NCI-H1092 treated with DMSO at 0.1 percent for 48 hours (cell line): ENCODE measurements at regions not wholly inside any gene's neighbourhood (a gene's known extent, or its start where the extent isn't known, plus 50 kb on each side); places are given as distances from the start of the nearest gene placed in this dataset.

Experiments used
- DNase-seq: peaks from one replicate; lab custom pipeline; 2025; lab: John Stamatoyannopoulos, UW

DNA sequence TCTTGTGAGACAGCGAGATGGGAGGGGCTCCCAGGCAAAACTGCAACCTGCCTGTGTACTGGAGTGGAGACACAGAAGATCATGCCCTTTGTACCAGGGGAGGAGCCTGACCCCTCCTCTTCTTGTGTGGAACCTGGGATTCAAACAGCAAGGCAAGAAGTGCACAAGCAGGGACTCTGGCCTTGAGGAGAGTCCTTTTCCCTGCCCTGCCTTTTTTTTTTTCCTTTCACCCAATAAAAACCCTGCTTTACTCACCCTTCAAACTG, 251.8 kb upstream of the OPRM1 start:
- DNase-seq = no peak

- DNase-seq = no peak
Measured at GRCh38 chr6:153781306-153781705, 257.7 kb upstream of the OPRM1 start.

GRCh38 chr6:153780011-153780410, 259.0 kb upstream of the OPRM1 start:
- no peak for DNase-seq

GRCh38 chr6:153778216-153778615, 260.8 kb upstream of the OPRM1 start:
- DNase-seq = no peak

DNA sequence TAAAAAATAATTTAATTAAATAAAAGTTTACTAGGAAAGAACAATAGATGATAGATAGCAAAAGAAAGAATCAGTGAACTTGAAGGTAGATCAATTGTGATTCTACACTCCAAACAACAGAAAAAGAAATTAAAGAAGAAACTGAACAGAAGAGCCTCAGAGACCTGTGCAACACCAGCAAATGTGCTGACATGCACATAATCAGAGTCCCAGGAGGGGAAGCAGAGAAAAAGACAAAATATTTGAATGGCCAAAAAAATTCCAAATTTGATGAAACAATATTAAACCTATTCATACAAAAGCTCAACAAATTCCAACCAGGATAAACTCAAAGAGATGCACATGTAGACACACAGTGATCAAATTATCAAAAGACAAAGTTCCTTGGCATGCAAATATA, 267.5 kb upstream of the OPRM1 start:
- DNase-seq = no peak

- DNase-seq = no peak
Measured at GRCh38 chr6:153767127-153767526, 271.9 kb upstream of the OPRM1 start.

DNA sequence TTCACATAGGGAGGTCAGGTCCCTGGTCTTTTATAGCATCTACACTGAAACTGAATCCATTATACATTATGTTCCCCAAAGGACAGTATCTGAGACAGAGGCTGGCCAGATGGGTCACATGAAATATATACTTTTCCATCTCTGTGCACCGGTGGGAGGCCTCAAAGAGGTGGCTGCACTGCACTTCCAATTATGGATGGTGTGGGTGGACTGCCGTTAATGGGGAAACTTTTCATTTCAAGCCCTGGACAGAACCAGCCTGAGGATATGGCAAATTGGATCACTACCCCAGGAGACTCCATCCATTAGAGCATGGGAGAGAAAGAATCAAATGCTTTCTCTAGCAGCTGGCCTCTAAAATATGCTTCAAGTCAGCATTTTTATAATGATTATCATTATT, 280.5 kb upstream of the OPRM1 start:
- no peak for DNase-seq

- DNase-seq = no peak
Measured at GRCh38 chr6:153735761-153736160, 303.3 kb upstream of the OPRM1 start.

DNA sequence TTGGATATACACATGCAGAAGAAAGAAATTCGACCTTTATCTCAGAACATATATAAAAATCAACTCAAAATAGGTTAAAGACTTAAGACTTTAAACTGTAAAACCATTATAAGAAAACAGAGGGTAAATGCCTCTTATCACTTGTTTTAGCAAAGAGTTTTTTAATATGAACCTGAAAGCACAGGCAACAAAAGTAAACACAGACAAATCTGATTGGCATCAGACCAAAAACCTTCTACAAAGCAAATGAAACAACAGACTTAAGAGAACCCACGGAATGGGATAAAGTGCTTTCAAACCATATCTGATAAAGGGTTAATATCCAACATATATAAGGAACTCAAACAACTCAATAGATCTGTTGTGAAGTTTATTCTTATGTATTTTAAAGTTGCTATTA, 309.9 kb upstream of the OPRM1 start:
- no peak for DNase-seq

DNA sequence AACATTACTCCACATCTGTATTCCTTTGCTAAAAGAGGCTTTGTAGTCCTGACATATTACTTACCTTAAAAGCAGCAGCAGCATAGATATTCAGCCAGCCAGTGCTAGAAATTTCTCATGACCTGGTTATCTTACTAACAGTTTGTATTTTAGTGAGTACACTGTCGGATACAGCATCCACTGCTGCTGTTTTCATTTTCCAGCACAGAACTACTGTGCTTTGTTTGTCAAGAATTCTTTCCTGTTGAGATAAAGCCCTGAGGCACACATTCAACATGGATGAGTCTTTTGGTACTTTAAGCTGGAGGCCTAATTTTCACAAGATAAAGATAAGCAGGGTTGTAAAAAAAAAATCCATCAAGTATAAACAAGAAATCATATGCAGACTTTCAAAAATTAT, 311.2 kb upstream of the OPRM1 start:
- no peak for DNase-seq

GRCh38 chr6:153725456-153725855, 313.6 kb upstream of the OPRM1 start:
- no peak for DNase-seq

- no peak for DNase-seq
Measured at GRCh38 chr6:153720732-153721131, 318.3 kb upstream of the OPRM1 start.

GRCh38 chr6:153705429-153705828, 333.6 kb upstream of the OPRM1 start:
- DNase-seq = no peak

GRCh38 chr6:153702671-153703070, 336.4 kb upstream of the OPRM1 start:
- DNase-seq = no peak

GRCh38 chr6:153698637-153699036, 340.4 kb upstream of the OPRM1 start:
- DNase-seq = no peak

DNA sequence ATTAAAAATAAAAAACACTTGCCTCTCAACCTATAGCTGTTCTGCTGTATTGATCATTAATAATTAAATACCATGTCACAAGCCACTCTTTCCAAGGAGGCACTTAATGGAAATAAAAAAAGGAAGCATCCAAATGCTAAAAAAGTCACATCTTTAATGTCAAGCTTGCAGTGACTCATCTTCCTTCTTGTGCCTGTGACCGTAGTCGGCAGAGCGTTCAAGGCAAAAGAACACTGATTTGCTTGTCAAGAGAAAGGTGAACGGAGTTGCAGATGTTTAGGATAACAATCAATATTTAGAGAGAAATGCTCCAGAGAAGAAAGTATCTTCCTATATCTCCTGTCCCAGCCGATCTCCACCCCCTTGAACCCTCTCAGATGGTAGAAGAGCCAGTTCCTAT, 341.0 kb upstream of the OPRM1 start:
- no peak for DNase-seq

DNA sequence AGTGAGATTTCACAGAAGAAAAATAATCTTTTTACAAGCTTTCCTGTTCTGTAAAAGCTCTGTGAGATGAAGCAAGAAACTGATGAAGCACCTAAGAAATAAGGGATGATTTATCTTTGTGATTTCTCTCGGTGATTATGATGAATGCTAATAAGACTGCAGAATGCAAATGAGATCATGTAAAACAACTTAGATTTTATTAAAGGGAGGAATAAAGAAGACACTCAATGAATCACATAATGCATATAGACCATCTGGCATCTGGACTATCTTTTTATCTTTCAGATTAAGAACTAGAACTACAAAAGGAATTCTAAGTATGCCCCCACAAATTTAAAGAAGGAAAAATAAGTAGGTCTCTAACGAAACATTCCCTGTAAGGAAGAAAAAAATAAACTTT, 361.5 kb upstream of the OPRM1 start:
- no peak for DNase-seq

- DNase-seq = no peak
Measured at GRCh38 chr6:153673750-153674149, 365.3 kb upstream of the OPRM1 start.

DNA sequence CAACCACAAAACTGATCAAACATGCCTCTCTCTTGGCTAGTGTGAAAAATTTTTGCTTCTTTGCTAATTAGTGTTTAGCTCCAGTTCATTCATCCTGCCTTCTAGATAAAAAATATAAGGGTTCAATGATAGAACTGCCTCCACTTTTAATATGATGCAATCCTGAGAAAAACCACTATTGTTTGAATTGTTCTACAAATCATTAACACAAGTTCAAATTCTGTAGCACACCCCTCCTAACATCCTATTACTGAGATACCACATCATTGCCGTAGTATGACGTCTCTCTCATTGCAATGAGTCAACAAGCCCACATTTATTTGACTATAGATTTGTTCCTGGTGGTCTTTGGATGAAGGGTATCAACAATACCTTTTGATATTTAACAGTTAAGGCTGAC, 365.8 kb upstream of the OPRM1 start:
- no peak for DNase-seq

DNA sequence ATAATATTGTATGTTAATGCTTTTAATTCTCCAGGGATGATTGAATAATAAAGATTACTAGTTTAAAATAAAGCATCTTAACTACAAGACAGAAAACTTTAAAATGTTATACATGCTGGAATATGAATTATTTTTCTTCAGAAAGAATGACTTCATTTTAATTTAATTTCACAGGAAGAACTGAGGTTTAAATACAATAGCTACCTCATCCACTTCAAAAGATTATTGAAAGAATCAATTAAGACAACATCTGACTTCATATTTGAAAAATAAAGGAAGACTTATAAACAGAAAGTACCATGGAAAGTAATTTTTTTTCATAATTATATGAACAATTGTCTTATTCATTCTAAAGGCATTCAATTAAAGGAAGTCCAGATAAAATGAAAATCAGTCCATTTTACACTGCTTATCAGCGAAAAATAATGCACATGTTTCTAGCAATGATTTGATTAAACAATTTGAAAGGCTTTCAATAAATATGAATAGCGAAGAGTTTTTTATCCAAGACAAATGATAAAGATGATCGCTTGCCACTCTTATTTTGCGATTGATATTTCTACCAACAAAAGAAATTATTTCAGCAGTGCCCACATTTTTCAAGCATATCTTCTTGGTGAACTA, 368.5 kb upstream of the OPRM1 start:
- no peak for DNase-seq

DNA sequence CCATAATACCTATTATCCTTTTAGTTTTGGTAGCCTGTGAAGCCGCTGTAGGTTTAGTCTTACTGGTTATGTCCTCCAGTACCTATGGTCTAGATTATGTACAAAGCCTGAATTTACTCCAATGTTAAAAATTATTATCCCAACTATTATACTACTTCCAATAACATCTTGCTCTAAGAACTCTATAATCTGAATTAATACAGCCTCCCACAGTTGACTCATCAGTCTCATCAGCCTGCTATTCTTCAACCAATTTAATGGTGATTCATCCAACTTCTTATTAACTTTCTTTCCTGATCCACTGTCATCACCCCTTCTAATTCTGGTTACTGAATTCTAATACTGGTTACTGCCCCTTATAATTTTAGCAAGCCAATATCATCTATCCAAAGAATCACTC, 370.3 kb upstream of the OPRM1 start:
- no peak for DNase-seq

- DNase-seq = no peak
Measured at GRCh38 chr6:153662982-153663381, 376.1 kb upstream of the OPRM1 start.

GRCh38 chr6:153645326-153645725, 393.7 kb upstream of the OPRM1 start:
- no peak for DNase-seq

DNA sequence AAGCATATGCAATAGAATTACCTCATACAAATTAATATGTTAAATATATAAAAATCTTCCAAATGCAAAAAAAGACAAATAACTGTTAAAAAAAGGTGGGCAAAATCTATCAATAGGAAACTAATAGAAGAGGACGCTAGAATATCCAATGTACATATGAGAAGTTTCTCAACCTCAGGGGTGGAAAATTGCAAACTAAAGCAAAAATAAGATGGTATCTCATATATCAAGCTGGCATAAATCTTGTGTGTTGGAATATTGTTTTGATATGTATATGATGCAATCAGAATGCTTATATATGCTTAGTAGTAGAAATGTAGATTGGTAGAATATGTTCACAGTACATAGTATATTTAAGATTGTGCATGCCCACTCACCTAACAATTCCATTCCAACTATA, 395.0 kb upstream of the OPRM1 start:
- no peak for DNase-seq

DNA sequence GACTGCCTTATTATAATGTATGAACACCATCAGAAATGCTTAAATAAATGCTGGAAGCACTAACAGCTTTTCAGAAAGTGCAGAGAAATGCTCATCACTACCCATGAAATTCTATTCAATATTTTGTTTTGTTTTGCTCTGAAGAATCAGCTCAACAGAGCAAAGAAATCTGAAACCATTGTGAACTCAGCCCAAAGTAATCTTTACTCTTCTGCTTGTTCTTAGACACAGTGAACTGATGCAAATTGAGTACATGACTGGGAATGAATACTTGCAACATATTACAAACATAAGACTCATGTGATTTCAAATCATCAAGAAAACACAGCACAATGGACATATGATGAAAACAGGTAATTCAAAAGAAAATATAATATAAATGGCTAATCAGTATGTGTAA, 404.6 kb upstream of the OPRM1 start:
- DNase-seq = no peak
